ENCODE measurements at regions not wholly inside any gene's neighbourhood (a gene's known extent, or its start where the extent isn't known, plus 50 kb on each side); places are given as distances from the start of the nearest gene placed in this dataset.
A peak's percentile ranks its signal among the peaks of the same experiment; 100 is the strongest.

- Histone ChIP-seq H3K23ac (ENCODE audit: insufficient read length, low read depth, low read length) (no peak overlapping the region), H3K27ac (ENCODE audit: insufficient read length, low read depth, low read length) (no peak overlapping the region), H3K4me2 (ENCODE audit: insufficient read depth, insufficient read length, low read length) (no peak overlapping the region), H3K9me3 (ENCODE audit: control insufficient read depth, low read depth, low read length) (no peaks in the 10 kb centered on the region), H2AK5ac (ENCODE audit: insufficient read length, low read length) (no peak overlapping the region), H2BK15ac (ENCODE audit: low read depth, low read length) (no peak overlapping the region), H3K14ac (ENCODE audit: insufficient read depth, low read length) (no peak overlapping the region), H2BK12ac (ENCODE audit: insufficient read length, low read depth, low read length) (no peak overlapping the region), H4K20me1 (ENCODE audit: control insufficient read depth, insufficient read depth, insufficient read length) (no peaks in the 10 kb centered on the region), H3K79me1 (ENCODE audit: insufficient read depth, low read depth, low read length, poor library complexity, severe bottlenecking) (no peaks in the 10 kb centered on the region), H3K4ac (ENCODE audit: low read depth, low read length) (no peak overlapping the region), H3K9ac (ENCODE audit: extremely low read depth, insufficient read length, low read length) (no peak overlapping the region), H3T11ph (ENCODE audit: low read length) (no peak overlapping the region), H3K23me2 (ENCODE audit: insufficient read length, low read depth, low read length, poor library complexity, severe bottlenecking) (no peaks in the 10 kb centered on the region), H3K27me3 (ENCODE audit: insufficient read depth, low read length) (no peaks in the 10 kb centered on the region), H3K56ac (ENCODE audit: insufficient read length, low read depth, low read length) (no peak overlapping the region), H3K18ac (ENCODE audit: insufficient read length, low read depth, low read length) (no peak overlapping the region), H2BK20ac (ENCODE audit: low read depth, low read length, poor library complexity, severe bottlenecking) (no peak overlapping the region), H4K8ac (replicated peaks; ENCODE audit: insufficient read length, low read depth, low read length) (no peak overlapping the region), H4K91ac (ENCODE audit: insufficient read length, low read depth, low read length) (no peak overlapping the region), H3K79me2 (ENCODE audit: insufficient read depth, low read length) (no peaks in the 10 kb centered on the region), H3K4me1 (ENCODE audit: insufficient read depth, low read length) (no peaks in the 10 kb centered on the region; the same call in 1 of the 2 replicates), H4K5ac (ENCODE audit: insufficient read length, low read depth, low read length) (no peak overlapping the region), H2BK120ac (ENCODE audit: low read depth, low read length, poor library complexity, severe bottlenecking) (no peak overlapping the region), H2AFZ (ENCODE audit: low read length) (no peak overlapping the region), H2BK5ac (ENCODE audit: insufficient read length, low read length) (no peak overlapping the region)
- H3K9me3 Mint-ChIP-seq = no peaks in the 10 kb centered on the region; a peak in 3 of 5 replicates
- peak; percentile 22 for DNase-seq
- H3K27ac Mint-ChIP-seq = no peak overlapping the region
- peaks cover 14% of the 10 kb centered on the region for H3K27me3 Mint-ChIP-seq (ENCODE audit: low read depth)
- TF ChIP-seq CTCF (conservative IDR thresholded peaks at IDR 0.05) = no peak
- peaks cover 54 to 57% of the 10 kb centered on the region in 2 experiments for H3K4me1 Mint-ChIP-seq
- no peaks in the 10 kb centered on the region; a peak in 1 of 7 replicates for H3K36me3 Mint-ChIP-seq (ENCODE audit: insufficient read depth in 1 of 3, low read depth in 3 of 3)
- WGBS (ENCODE audit: extremely low coverage, insufficient read length, low lambda C conversion rate) = no CpG with 5 or more reads among the region's 6 CpGs
- no peak overlapping the region for H3K4me3 Mint-ChIP-seq
Observed at GRCh38 chr2:8581234-8581561, 100.7 kb upstream of the ID2 start.

All from H9 (cell line).